CD14-positive monocyte (primary cell): ENCODE measurements at regions not wholly inside any gene's neighbourhood (a gene's known extent, or its start where the extent isn't known, plus 50 kb on each side); places are given as distances from the start of the nearest gene placed in this dataset.

Source experiments
- DNase-seq, 3 donors: peaks; one replicate each; pipeline ENCODE4 v3.0.0-alpha.2; 2011 to 2022
- H2AFZ ChIP-seq: 2 replicates; pipeline ENCODE4 v1.6.0; 2012; ENCODE audit warnings: mild to moderate bottlenecking, low read depth, low read length, inconsistent platforms; ENCODE audit not compliant: insufficient read depth, poor library complexity, severe bottlenecking
- H3K27ac ChIP-seq, 2 donors: 1 replicate in 1 of 2; 2 replicates in 1 of 2; pipeline ENCODE4 v1.5.1; 2012 to 2013; ENCODE audit warnings: low read length in 2 of 2, control low read depth in 1 of 2, inconsistent platforms in 1 of 2, low read depth in 1 of 2, mild to moderate bottlenecking in 1 of 2
- H3K27me3 ChIP-seq, 2 donors: one replicate each; pipeline versions ENCODE4 v1.6.0 to v1.6.1; 2011 to 2013; ENCODE audit warnings: low read length in 2 of 2; ENCODE audit not compliant: control insufficient read depth in 2 of 2, insufficient read depth in 2 of 2
- H3K36me3 ChIP-seq, 2 donors: replicated peaks in 1 of 2; 1 replicate in 1 of 2; 2 replicates in 1 of 2; pipeline versions ENCODE4 v1.5.1 to v1.6.1; 2012 to 2013; ENCODE audit warnings: low read length in 2 of 2, control low read depth in 1 of 2, inconsistent platforms in 1 of 2, mild to moderate bottlenecking in 1 of 2; ENCODE audit not compliant: insufficient read depth in 2 of 2, control insufficient read depth in 1 of 2
- H3K4me1 ChIP-seq, 2 donors: 1 replicate in 1 of 2; 2 replicates in 1 of 2; pipeline versions ENCODE4 v1.5.1 to v1.6.1; 2012 to 2013; ENCODE audit warnings: low read length in 2 of 2, control low read depth in 1 of 2, inconsistent platforms in 1 of 2, mild to moderate bottlenecking in 1 of 2, moderate library complexity in 1 of 2; ENCODE audit not compliant: insufficient read depth in 2 of 2, control insufficient read depth in 1 of 2
- H3K4me2 ChIP-seq: replicated peaks from 2 replicates; pipeline ENCODE3; 2012; ENCODE audit warnings: low read length, moderate library complexity, mild to moderate bottlenecking; ENCODE audit not compliant: poor library complexity, severe bottlenecking; ENCODE audit errors: extremely low read depth
- H3K4me3 ChIP-seq, 3 experiments: fragments of 200-600 bp in 1 of 3; sonication (generic) in 1 of 3; replicated peaks in 1 of 3; 1 replicate in 2 of 3; 2 replicates in 1 of 3; pipeline ENCODE4 v1.5.1; 2011 to 2013; ENCODE audit warnings: low read length in 3 of 3, mild to moderate bottlenecking in 3 of 3, control low read depth in 2 of 3, low read depth in 2 of 3, inconsistent platforms in 1 of 3, moderate library complexity in 1 of 3
- H3K79me2 ChIP-seq: 2 replicates; pipeline ENCODE4 v1.6.0; 2012; ENCODE audit warnings: mild to moderate bottlenecking, control low read depth, inconsistent platforms, low read length, moderate library complexity; ENCODE audit not compliant: insufficient read depth
- H3K9ac ChIP-seq: 2 replicates; pipeline ENCODE4 v1.6.0; 2017; ENCODE audit warnings: low read length, mild to moderate bottlenecking; ENCODE audit not compliant: insufficient read depth, poor library complexity, severe bottlenecking
- H3K9me3 ChIP-seq, 2 donors: replicated peaks in 1 of 2; 1 replicate in 1 of 2; 2 replicates in 1 of 2; pipeline versions ENCODE4 v1.5.1 to v1.6.1; 2012 to 2013; ENCODE audit warnings: low read length in 2 of 2, control low read depth in 1 of 2; ENCODE audit not compliant: control insufficient read depth in 1 of 2, insufficient read depth in 1 of 2
- H4K20me1 ChIP-seq: 2 replicates; pipeline ENCODE4 v1.6.0; 2012; ENCODE audit warnings: mild to moderate bottlenecking, low read length, control low read depth, moderate library complexity; ENCODE audit not compliant: insufficient read depth
- H3K27ac Mint-ChIP-seq, 7 donors: one replicate each; pipeline ENCODE4 v1.8.0; 2020; ENCODE audit warnings: mild to moderate bottlenecking in 7 of 7, mixed read lengths in 7 of 7, moderate library complexity in 6 of 7, inconsistent platforms in 2 of 7
- H3K27me3 Mint-ChIP-seq, 3 donors: one replicate each; pipeline ENCODE4 v1.8.0; 2021 to 2022; ENCODE audit warnings: low read depth in 3 of 3, mild to moderate bottlenecking in 3 of 3, mixed read lengths in 3 of 3, moderate library complexity in 3 of 3, inconsistent platforms in 1 of 3
- H3K36me3 Mint-ChIP-seq, 2 donors: one replicate each; pipeline ENCODE4 v1.8.0; 2020; ENCODE audit warnings: mixed read lengths in 2 of 2, inconsistent platforms in 1 of 2, mild to moderate bottlenecking in 1 of 2
- H3K4me1 Mint-ChIP-seq: one replicate; pipeline ENCODE4 v1.8.0; 2020; ENCODE audit warnings: mild to moderate bottlenecking, mixed read lengths
- H3K4me3 Mint-ChIP-seq, 2 donors: one replicate each; pipeline ENCODE4 v1.8.0; 2020; ENCODE audit warnings: mild to moderate bottlenecking in 2 of 2, mixed read lengths in 2 of 2, moderate library complexity in 1 of 2
- H3K9me3 Mint-ChIP-seq, 7 donors: one replicate each; pipeline ENCODE4 v1.8.0; 2020 to 2022; ENCODE audit warnings: mixed read lengths in 7 of 7, mild to moderate bottlenecking in 6 of 7, moderate library complexity in 6 of 7, inconsistent platforms in 2 of 7
- CTCF ChIP-seq: fragments of 200-600 bp; IDR thresholded peaks from one replicate; pipeline ENCODE4 v1.8.0; 2022; ENCODE audit warnings: antibody characterized with exemption, mild to moderate bottlenecking
- WGBS: methylation state at CpG from one replicate; pipeline ENCODE4 v1.1.5; 2013; ENCODE audit warnings: missing lambda C conversion rate; ENCODE audit not compliant: insufficient coverage; 5-methylcytosine and 5-hydroxymethylcytosine counted together
- intact Hi-C, 2 donors: fragments of 100-400 bp; cut with micrococcal nuclease; formaldehyde crosslinking; loops; one replicate each; pipeline versions ENCODE4 v1.15.0 to v1.15.1; 2023

GRCh38 chr6:51430589-51430988 is 611.9 kb downstream of the TFAP2B start:
- no CpG with 5 or more reads among the region's 2 CpGs for WGBS
- DNase-seq, result no peak
- no peak overlapping the region for H2AFZ ChIP-seq
- H3K79me2 ChIP-seq, result no peaks in the 10 kb centered on the region
- Mint-ChIP-seq H3K36me3 (no peaks in the 10 kb centered on the region), H3K4me3 (no peak overlapping the region), H3K9me3 (no peaks in the 10 kb centered on the region), H3K4me1 (no peaks in the 10 kb centered on the region), H3K27me3 (no peaks in the 10 kb centered on the region), H3K27ac (no peak overlapping the region)
- no peaks in the 10 kb centered on the region for H3K4me1 ChIP-seq
- no peak for TF ChIP-seq CTCF
- H3K9me3 ChIP-seq, result no peaks in the 10 kb centered on the region
- no peaks in the 10 kb centered on the region for H3K36me3 ChIP-seq
- no peaks in the 10 kb centered on the region for H3K27me3 ChIP-seq
- no peak overlapping the region for H3K4me2 ChIP-seq
- H3K27ac ChIP-seq, result no peak overlapping the region
- H3K9ac ChIP-seq, result no peak overlapping the region
- H3K4me3 ChIP-seq, result no peak overlapping the region
- intact Hi-C loops, result loop anchor here in 1 of 2 donors (5.0 kb wide), 1 partner anchor 52 kb away; no protein-coding TSS in a partner anchor
- no peaks in the 10 kb centered on the region for H4K20me1 ChIP-seq

GRCh38 chr6:51432481-51432880 is 613.8 kb downstream of the TFAP2B start:
- H3K9me3 ChIP-seq, result no peaks in the 10 kb centered on the region
- whole genome bisulfite sequencing, result no CpG with 5 or more reads among the region's 3 CpGs
- no peak overlapping the region for H3K27ac ChIP-seq
- no peak overlapping the region for H3K4me2 ChIP-seq
- Mint-ChIP-seq H3K9me3 (no peaks in the 10 kb centered on the region), H3K27me3 (no peaks in the 10 kb centered on the region), H3K4me1 (no peaks in the 10 kb centered on the region), H3K36me3 (no peaks in the 10 kb centered on the region), H3K27ac (no peak overlapping the region), H3K4me3 (no peak overlapping the region)
- intact Hi-C loops, result loop anchor here in 1 of 2 donors (5.0 kb wide), 1 partner anchor 50 kb away; no protein-coding TSS in a partner anchor
- DNase-seq, result no peak
- no peaks in the 10 kb centered on the region for H3K4me1 ChIP-seq
- no peak for TF ChIP-seq CTCF
- H3K36me3 ChIP-seq, result no peaks in the 10 kb centered on the region
- H3K27me3 ChIP-seq, result no peaks in the 10 kb centered on the region
- H3K4me3 ChIP-seq, result no peak overlapping the region
- no peaks in the 10 kb centered on the region for H4K20me1 ChIP-seq
- no peak overlapping the region for H2AFZ ChIP-seq
- H3K79me2 ChIP-seq, result no peaks in the 10 kb centered on the region
- H3K9ac ChIP-seq, result no peak overlapping the region
